HG03039 (cell line): ENCODE measurements at regions not wholly inside any gene's neighbourhood (a gene's known extent, or its start where the extent isn't known, plus 50 kb on each side); places are given as distances from the start of the nearest gene placed in this dataset.
A peak's percentile ranks its signal among the peaks of the same experiment; 100 is the strongest.
"Not testable (repeated sequence)": the region's sequence is repeated elsewhere in the genome, so short reads cannot be mapped to it uniquely, and the experiment has no call there.

Experiments
- ATAC-seq: cut with Tn5 transposase; IDR thresholded peaks from one replicate; pipeline ENCODE4 v1.9.1; 2021; ENCODE audit warnings: mild to moderate bottlenecking, moderate library complexity; ENCODE audit not compliant: unreplicated experiment

- ATAC-seq = no peak
Measured at GRCh38 chr3:6601374-6601773, 259.5 kb upstream of the GRM7 start.

- no peak for ATAC-seq
Measured at GRCh38 chr3:6602329-6602728, 258.6 kb upstream of the GRM7 start.

GRCh38 chr3:6605227-6605626 is 255.7 kb upstream of the GRM7 start:
- no peak for ATAC-seq

GRCh38 chr3:6608843-6609242 is 252.1 kb upstream of the GRM7 start:
- ATAC-seq = no peak

- no peak for ATAC-seq
Measured at GRCh38 chr3:6612034-6612616, 248.8 kb upstream of the GRM7 start.

GRCh38 chr3:6622260-6622659 is 238.7 kb upstream of the GRM7 start:
- ATAC-seq = no peak

- ATAC-seq = no peak
Measured at GRCh38 chr3:6622712-6623111, 238.2 kb upstream of the GRM7 start.

- ATAC-seq = no peak
Measured at GRCh38 chr3:6631376-6631775, 229.5 kb upstream of the GRM7 start.

GRCh38 chr3:6640907-6641306 is 220.0 kb upstream of the GRM7 start:
- no peak for ATAC-seq

GRCh38 chr3:6644070-6644929 is 216.6 kb upstream of the GRM7 start:
- ATAC-seq = peak; percentile 58

- ATAC-seq = no peak
Measured at GRCh38 chr3:6654670-6655069, 206.2 kb upstream of the GRM7 start.

- ATAC-seq = no peak
Measured at GRCh38 chr3:6655275-6655674, 205.6 kb upstream of the GRM7 start.

- no peak for ATAC-seq
Measured at GRCh38 chr3:6657591-6657990, 203.3 kb upstream of the GRM7 start.

GRCh38 chr3:6667354-6667753 is 193.6 kb upstream of the GRM7 start:
- no peak for ATAC-seq

GRCh38 chr3:6671363-6671762 is 189.6 kb upstream of the GRM7 start:
- no peak for ATAC-seq

- ATAC-seq = no peak
Measured at GRCh38 chr3:6679510-6679909, 181.4 kb upstream of the GRM7 start.

GRCh38 chr3:6680119-6680806 is 180.7 kb upstream of the GRM7 start:
- peak; percentile 92 for ATAC-seq

- ATAC-seq = no peak
Measured at GRCh38 chr3:6697285-6697684, 163.6 kb upstream of the GRM7 start.

GRCh38 chr3:6697722-6698121 is 163.2 kb upstream of the GRM7 start:
- no peak for ATAC-seq

- not testable (repeated sequence) for ATAC-seq
Measured at GRCh38 chr3:6704817-6705216, 156.1 kb upstream of the GRM7 start.

GRCh38 chr3:6706777-6707176 is 154.1 kb upstream of the GRM7 start:
- no peak for ATAC-seq

GRCh38 chr3:6709178-6709577 is 151.7 kb upstream of the GRM7 start:
- no peak for ATAC-seq
